Peyer's patch (tissue), 4 donors: ENCODE measurements at regions not wholly inside any gene's neighbourhood (a gene's known extent, or its start where the extent isn't known, plus 50 kb on each side); places are given as distances from the start of the nearest gene placed in this dataset.

Source experiments
- POLR2A ChIP-seq, 2 donors: fragments of 450-650 bp; IDR thresholded peaks; one replicate each; pipeline ENCODE4 v1.5.1; 2017; ENCODE audit warnings: antibody characterized with exemption in 2 of 2, mild to moderate bottlenecking in 2 of 2, moderate library complexity in 2 of 2
- TF ChIP-seq, protein P1 (sequence below), 6 experiments: fragments of 450-650 bp in 4 of 6; fragments of 200-600 bp in 2 of 6; sonication (generic) in 1 of 6; IDR thresholded peaks; one replicate each; pipeline ENCODE4 v1.5.1; 2017 to 2019; ENCODE audit warnings: antibody characterized with exemption in 6 of 6, mild to moderate bottlenecking in 3 of 6, moderate library complexity in 1 of 6

GRCh38 chr5:171610686-171611085 is 174.9 kb upstream of the SMIM23 start:
- TF ChIP-seq, protein P1, sequence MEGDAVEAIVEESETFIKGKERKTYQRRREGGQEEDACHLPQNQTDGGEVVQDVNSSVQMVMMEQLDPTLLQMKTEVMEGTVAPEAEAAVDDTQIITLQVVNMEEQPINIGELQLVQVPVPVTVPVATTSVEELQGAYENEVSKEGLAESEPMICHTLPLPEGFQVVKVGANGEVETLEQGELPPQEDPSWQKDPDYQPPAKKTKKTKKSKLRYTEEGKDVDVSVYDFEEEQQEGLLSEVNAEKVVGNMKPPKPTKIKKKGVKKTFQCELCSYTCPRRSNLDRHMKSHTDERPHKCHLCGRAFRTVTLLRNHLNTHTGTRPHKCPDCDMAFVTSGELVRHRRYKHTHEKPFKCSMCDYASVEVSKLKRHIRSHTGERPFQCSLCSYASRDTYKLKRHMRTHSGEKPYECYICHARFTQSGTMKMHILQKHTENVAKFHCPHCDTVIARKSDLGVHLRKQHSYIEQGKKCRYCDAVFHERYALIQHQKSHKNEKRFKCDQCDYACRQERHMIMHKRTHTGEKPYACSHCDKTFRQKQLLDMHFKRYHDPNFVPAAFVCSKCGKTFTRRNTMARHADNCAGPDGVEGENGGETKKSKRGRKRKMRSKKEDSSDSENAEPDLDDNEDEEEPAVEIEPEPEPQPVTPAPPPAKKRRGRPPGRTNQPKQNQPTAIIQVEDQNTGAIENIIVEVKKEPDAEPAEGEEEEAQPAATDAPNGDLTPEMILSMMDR (IDR thresholded peaks at IDR 0.05), result no peak
- TF ChIP-seq POLR2A (IDR thresholded peaks at IDR 0.05), result no peak
